ENCODE measurements at regions not wholly inside any gene's neighbourhood (a gene's known extent, or its start where the extent isn't known, plus 50 kb on each side); places are given as distances from the start of the nearest gene placed in this dataset.
A peak's percentile ranks its signal among the peaks of the same experiment; 100 is the strongest.
"Not testable (repeated sequence)": the region's sequence is repeated elsewhere in the genome, so short reads cannot be mapped to it uniquely, and the experiment has no call there.

DNA sequence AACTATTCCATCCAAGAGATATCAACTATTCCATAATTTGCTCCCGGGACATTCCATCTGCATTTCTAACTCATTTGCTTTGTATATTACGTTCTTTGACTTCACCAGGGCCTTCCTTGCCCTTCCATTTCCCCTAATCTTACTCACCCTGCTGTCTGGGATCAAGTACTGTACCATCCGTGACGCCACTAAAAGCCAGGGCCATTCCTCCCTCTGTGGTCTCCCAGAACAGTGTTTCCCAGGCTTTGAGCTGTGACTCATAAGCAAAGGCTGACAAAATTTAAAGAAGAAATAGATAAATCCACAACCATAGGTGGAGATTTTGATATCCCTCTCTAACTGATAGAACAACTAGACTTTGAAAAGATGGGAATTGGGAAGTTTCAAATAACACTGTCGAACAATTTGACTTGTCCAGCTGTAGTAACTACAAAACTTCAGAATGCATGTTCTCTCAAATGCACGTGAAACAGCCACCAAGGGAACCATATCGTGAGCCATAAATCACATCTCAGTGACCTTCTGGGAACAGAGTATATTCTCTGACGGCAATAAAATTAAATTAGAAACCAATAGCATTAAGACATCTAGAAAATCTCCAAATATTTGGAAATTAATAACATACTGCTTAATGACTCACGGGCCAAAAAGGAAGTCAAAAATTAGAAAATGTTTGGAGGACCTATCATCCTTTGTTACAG, 501.0 kb downstream of the SETD4 start:
- no peak for DNase-seq

DNA sequence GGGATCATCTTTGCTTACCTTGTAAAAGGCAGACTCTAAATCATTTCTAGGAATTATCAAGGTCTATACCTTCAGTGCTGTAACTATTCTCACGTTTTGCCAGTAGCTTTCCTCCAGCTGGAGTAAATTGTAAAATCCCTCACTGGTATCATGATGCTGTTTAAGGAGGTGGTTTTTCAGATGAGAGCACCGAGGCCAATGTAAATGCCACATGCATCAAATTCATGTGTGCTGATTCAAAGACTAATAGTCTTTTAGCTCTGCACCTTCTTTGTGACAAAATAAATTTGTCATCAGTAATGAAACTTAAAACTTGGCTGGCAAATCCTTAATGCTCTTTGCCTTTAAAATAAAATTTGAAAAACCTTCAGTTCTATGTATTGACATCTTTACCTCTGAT, 503.8 kb downstream of the SETD4 start:
- DNase-seq: no peak

DNA sequence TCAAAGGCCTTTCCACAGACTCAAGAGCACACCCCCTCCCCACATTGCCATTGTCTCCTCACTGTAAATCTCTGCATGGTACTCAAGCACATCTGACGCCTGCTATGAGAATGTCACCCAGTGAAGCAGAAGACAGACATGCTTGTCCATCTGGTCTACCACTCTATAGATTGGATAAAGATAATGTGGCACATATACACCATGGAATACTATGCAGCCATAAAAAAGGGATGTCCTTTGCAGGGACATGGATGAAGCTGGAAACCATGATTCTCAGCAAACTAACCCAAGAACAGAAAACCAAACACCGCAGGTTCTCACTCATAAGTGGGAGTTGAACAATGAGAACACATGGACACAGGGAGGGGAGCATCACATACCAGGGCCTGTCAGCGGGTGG, 503.4 kb upstream of the RUNX1 start:
- not testable (repeated sequence) for DNase-seq

DNA sequence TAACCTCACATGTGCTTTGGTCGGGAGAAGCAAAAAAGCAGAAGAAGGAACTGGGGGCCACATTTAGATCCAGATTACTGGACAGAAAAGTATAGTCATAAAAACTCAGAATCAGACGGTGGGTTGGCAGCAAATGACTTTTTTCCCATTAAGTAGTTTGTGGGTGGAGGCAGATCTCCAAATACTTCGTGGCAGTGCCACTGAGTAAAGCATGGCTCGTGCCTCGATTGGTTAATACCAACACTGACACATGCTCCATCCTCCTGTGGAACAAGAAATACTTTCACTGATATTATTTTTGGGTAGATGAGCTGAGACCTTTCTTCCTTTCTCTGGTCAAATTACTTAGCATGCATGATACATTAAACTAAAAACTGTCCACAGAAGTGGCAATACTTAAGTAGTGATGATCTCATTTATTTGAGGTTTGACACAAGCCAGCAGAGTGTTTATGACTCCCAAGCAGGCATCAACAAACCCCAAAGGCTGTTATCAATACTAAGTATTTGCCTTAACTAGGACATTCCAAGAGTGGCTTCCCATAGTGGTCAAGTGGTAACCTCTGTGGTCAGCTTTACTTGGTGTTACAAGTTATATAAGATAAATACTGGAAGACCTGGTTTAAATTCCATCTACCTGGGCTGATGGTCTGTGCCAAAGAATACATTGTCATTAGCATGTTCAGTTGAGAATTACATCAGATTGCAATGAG, 500.0 kb upstream of the RUNX1 start:
- no peak for DNase-seq

DNA sequence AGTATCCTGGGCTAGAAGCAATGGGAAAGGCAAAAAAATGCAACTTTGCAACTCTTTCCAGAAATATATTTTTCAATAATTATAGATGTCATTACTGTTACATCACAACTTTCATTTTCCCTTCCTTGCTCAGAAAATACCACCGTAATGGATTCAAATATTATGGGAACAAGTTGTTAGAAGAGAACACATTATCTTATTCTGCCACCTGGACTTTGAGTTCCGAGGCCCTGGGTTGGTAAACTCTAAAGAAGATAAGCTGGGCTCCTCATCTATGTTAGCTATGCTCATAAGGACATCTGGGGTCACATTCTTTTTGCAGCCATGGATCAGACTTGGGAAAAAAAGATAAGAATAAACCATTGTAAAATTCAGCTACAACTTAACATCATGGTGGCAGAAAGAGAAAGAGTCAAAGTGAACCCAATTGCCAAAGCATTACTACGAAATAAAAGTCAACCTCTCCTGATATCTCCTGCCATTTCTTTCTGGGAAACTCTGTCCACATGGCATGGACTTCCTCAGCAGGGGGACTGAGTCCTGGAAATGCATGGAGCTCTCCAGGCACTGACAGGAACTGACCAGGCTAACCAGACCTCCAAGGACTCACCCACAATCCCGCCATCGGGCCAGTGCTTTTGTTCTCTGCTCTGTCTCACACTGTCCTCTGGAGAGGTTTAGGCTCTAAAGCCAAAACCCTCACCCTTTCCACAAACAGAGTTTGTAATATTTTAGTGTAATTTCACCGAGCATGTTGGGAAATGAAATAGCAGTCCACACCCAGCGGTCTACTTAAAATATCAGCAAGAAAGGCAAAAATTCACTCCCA, 499.1 kb upstream of the RUNX1 start:
- no peak for DNase-seq

DNA sequence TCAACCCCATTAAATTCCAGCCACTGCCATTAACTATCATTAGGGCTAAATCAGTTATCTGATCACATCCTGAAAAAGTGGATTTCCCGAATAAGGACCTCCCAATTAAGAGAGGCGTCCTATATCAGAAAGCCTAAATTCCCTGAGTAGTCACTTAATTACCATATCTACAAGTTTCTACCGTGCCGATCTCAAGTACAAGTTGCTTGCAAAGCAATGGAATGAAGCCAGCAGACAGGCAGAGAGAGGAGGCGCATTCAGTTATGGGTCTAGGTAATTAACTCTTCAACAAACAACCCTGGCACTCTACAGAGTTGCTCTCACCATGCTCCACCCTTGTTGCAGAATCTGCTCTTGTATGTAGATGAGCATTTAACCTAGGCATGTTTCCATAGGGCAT, 494.6 kb upstream of the RUNX1 start:
- DNase-seq: no peak

DNA sequence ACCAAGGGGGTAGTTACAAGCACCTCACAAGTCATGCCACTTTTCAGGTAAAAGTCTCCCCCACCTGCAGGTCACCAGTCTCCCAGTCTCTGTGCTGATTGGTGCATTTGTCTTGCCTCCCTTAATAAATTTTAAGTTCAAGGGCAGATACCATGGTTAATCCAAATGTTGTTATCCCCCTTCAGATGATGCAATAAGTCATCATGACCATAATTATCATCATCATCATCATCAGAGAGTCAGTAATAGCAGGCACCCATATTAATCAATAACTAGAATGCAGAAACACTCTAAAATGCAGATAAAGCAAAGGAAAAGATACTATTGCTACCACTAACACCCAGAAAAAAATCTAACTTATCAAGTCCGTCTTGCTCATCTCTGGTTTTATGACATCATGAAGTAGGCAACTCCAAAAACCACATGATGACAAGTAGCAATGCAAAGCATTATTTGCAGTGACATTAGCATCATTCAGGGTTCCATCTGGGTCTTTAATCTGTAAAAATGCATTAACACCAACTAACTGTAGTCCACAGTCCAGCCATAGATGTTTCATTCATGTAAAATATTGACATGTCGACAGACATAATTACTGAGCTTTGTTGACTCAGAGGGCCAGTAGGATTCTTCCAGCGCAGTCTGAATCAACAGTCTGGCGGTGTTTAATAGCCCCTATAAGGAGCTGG, 492.0 kb upstream of the RUNX1 start:
- DNase-seq: no peak

DNA sequence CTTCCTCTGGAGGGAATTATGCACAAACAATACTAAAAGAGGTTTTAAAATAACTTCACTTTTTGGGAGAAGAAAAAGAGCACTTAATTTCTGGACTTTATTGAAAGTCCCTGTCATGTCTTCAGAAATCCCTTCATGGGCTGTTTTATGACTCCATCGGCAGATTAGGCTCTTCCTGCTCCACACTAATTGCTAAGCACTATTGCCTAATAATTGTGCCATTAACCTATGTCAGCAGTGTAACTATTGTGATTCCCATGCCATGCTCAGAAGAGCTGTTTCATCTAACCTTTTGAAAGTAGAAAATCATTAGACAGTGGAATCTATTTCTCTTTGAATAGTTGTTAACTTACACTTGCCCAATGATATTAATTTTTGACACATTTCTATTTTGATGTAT, 489.3 kb upstream of the RUNX1 start:
- no peak for DNase-seq

DNA sequence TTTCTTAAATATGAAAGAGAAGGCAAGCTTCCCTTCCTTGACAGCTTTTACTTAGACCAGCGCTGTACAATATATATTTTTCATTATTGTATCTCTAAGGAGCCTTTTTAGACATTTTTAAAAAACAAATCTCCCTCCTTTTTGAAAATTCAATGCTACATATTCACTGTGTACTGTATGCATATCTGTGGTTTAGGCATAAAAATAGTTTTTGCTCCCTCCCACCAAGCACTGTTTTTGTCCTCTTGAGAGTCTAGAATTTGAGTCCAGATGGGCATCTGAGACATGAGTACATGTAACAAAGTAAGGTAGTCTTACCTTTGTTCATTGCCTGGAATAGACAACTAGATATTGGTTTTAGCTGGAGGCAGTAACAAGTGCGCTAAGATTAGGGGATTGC, 488.5 kb upstream of the RUNX1 start:
- no peak for DNase-seq

DNA sequence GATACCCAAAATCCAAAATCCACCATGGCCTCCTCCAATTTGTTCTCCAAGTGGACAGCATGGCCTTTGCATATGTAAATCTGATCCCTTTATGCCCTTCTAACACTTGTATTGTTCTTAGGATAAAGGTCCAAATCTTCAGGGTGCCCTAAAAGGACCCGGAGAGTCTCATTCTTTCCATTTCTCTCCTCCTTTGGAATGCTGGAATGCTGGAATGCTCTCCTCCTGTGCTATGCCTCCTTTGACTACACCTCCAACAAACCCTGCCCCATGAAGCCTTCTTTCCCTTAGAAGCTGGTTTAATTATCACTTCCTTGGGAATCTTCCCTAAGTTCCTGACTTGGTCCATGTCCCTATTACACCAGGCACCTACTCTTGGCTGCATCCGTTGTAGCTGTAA, 484.8 kb upstream of the RUNX1 start:
- DNase-seq: no peak

DNA sequence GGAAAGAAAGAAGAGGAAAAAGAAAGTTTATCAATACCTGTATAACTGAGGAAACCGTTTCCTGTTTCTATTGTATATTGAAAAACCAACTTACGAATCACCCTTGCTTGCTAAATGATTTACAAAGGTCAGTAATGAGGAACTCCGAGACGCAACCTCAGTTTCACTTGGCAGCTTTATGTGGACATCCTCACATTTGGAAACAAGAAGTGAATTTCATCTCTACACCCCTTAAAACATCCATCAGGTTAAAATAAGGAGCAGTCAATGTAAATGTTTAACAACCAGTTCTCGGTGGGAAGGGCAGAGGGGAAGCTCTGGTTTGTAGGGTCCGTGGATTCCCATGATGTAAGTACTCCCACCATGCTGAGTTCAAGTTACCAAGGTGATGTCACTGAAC, 481.7 kb upstream of the RUNX1 start:
- no peak for DNase-seq

DNA sequence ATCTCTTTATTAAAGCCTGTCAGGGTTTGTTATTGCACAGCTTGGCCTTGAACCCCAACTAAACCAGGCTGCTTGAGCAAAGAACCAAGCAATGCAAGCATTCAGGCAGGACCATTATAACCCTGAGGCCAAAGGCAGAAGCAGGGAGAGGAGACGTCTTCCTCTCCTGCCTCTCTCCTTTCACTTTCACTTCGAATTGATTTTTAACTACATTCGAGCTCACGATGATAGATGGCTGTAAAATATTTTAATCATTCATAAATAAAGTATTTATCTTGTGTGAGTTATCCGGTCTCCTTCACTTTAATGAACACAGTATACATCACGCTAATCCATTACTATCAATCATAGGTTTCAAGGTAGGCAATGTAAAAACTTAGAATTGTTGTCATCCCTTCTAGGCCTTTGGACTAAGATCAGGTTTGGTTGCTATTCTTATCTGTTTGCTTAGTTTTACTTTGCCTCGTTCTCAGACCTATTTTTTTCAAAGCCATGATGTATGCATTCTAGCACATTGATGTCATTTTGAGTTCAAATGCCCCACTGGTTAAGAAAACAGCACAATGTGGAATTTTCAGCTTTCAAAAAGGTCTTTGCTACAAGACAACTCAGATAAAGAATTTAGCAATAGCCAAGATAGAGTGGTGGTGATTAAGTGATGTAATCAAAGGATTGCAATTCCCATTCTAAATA, 480.2 kb upstream of the RUNX1 start:
- no peak for DNase-seq

DNA sequence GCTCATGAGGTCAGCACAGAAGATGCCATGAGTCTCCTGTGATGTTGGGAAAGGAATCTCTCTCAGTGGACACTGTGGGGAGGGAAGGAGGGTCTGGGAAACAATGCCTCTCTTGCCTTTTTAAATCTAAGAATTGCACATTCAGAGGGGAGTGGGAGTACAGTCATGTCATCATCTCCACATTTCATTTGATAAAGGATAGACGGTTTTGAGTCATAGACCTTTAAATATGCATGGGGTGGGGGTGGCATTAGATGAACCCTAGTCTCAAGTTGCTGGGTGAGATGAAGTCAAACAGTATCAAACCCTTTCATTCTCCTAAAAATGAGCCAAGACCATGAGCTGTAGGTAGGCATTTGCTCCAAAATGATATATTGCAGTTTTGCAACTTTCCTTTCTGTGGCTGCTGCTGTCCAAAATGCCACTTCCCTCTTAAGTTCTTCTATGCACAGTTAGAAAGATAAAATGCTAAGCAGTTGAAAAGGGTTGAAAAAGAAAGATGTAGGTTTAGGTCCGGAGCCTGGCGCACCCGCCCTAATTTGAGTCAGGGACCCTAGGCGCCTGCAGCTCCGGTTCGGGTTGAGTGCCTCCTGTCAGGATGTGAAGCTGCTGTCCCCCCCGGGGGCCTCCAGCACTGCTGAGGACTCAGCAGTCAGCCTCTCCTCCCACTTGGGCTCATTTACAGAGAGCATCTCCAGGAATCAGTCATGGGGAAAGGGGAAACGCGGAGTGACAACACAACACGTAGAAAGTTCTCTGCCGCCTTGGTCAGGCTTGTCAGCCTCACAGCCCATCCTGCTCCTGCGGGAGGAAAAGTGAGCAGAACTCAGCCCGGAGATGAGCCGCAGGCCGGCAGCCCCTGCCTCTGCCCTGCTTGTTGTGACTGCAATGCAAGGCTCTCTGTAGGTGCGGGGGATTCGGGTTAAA, 479.3 kb upstream of the RUNX1 start:
- no peak for DNase-seq

DNA sequence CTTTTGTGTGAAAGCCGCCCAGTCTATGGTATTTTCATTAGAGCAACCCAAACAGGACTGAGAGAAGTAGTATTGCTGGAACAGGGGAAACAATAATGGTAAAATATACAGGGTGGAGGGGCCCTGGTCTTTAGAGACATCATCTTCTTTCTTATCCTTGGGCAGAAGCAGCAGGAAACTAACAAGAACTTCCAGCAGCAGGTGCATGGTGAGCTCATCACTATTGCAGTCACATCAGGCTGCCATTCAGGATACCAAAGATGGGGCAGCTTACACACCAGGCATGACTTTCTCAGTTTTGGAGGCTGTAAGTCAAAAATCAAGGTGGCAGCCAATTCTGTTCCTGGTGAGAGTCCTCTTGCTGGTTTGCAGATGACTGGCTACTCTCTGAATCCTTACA, 478.3 kb upstream of the RUNX1 start:
- DNase-seq: no peak

DNA sequence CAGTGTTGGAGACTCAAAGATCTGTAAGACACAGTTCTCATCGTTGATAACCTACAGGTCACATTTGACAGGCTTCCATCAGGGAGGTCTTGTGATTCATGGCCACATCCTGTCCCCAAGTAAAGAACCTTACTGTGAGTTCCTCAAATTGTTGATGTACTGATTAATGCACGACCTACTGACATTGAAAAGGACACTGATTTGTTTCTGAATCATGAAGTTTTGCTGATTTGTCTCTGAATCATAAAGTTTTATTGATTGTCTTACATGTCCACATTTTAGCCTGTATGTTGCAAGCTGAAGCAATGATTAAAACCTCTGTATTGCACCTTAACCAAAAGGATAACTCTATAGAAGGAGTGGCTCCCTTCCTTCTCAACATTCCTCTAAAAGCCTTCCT, 476.3 kb upstream of the RUNX1 start:
- DNase-seq: peak in 1 of 2 experiments; percentile 10

DNA sequence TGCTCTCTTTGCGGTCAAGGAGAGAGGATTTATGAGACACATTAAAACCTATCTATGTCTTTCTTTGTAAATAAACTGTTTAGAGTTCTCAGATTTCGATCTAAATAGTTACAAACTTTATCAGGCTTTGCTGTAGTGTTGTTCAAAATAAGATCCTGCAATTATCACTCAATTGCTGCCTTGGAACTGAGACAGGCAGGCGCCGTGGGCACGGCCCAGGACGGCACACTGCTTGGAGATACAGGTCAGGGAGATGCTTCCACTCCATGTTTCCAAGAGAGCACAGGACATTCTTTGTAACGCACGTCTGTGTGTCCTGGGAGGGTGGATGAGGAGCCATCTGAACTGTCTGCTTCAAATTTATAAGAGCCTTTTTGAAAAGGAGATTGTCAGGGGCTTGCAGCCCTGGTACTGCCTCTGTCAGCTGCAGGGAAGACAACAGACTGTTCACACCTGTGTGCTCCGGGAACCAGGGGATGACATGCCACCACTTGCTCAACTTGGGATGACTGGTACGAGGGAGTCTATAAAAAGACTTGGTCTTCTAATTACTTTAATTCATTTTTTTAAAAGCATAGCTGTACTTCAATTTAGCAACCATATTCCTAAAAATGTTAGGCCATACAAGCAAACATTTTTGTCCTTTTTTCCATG, 472.9 kb upstream of the RUNX1 start:
- no peak for DNase-seq

DNA sequence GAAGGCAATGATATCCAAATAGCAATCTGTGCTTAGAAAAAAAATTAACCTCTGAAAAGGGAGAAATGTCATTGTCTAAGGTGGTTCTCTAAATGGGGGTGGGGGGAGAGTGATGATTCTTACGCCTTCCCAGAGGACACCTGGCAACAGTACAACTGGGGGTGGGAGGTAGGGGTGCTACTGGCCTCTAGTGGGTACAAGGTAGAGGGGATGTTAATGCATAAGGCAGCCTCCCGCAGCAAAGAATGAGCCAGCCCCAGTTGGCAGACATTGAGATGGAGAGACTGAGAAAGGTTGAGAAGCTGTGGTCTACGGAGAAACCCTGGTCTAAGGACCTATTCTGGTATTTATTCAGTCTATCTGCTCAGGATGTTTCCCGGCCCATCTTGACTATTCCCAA, 472.2 kb upstream of the RUNX1 start:
- DNase-seq: no peak

DNA sequence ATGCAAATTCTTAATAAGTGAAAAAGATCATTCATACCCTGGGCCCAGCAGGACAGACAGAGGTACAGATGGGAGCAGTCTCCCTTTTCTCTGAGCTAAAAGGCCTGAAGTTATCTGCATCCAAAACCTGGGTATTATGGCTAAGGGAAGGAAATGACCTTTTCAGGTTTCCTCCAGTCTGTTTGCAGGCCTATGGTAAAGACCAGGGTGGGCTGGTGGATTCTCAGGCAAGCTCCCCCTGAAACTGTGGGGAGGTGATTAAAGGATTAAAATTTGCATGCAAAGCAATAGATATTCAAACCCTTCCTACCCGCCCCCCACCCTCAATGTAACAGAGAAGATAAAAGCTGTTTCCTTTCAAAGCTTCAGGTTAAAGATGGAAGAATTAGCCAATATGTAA, 471.8 kb upstream of the RUNX1 start:
- DNase-seq: no peak

DNA sequence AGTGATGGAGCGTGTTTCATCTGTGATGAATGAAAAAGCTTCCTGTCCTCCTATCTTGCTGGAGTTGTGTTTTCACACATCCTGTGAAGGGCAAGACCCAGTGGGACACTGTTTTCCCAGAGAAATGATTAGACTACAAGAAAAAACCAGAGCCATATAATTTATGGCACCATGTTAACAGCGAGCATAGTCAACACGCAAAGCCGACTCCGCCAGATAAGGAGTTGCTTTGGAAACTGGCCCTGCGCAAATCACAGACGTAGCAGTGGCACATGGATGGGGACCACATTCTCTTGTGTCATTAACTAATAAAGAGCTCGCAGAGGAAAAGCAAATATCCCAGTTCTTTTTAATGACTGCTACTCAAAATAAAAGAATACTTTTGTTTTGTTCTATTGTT, 471.2 kb upstream of the RUNX1 start:
- no peak for DNase-seq

DNA sequence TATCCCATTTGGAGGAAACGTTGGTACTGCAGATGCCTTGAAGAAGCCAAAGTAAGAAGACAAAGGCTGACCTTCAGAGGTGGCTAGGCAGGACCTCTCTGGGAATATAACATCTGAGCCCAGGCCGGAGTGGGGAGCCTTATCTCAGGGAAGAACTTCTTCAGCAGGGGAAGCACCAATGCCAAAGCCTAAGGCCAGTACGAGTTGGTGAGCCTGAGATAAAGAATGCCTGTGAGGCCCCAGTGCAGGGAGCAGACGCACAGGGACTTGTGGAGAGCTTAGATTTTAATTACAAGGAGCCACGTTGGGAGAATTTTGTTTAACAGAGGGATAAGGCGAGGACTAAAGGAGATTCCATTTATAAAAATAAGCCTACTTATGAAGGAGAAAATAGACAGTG, 468.8 kb upstream of the RUNX1 start:
- no peak for DNase-seq

DNA sequence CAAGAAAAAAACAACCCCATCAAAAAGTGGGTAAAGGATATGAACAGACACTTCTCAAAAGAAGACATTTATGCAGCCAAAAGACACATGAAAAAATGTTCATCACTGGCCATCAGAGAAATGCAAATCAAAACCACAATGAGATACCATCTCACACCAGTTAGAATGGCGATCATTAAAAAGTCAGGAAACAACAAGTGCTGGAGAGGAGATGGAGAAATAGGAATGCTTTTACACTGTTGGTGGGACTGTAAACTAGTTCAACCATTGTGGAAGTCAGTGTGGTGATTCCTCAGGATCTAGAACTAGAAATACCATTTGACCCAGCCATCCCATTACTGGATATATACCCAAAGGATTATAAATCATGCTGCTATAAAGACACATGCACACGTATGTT, 467.2 kb upstream of the RUNX1 start:
- not testable (repeated sequence) for DNase-seq
